Endothelial cell of umbilical vein (primary cell): ENCODE measurements at regions not wholly inside any gene's neighbourhood (a gene's known extent, or its start where the extent isn't known, plus 50 kb on each side); places are given as distances from the start of the nearest gene placed in this dataset.
"Not testable (repeated sequence)": the region's sequence is repeated elsewhere in the genome, so short reads cannot be mapped to it uniquely, and the experiment has no call there.

ENCODE experiments used
- EZH2 ChIP-seq: IDR thresholded peaks from 2 replicates; pipeline ENCODE4 v1.6.1; 2012; ENCODE audit warnings: borderline replicate concordance, low read depth, mild to moderate bottlenecking, moderate library complexity, low read length, inconsistent platforms; ENCODE audit not compliant: severe bottlenecking
- FOS ChIP-seq: IDR thresholded peaks from 2 replicates; pipeline ENCODE4 v1.6.1; 2011; ENCODE audit warnings: mild to moderate bottlenecking, low read length, moderate library complexity, borderline replicate concordance; ENCODE audit not compliant: insufficient read depth
- GATA2 ChIP-seq: IDR thresholded peaks from 2 replicates; pipeline ENCODE4 v1.7.0; 2011; ENCODE audit warnings: low read depth, mild to moderate bottlenecking, moderate library complexity, mixed read lengths, low read length; ENCODE audit not compliant: insufficient read length, insufficient read depth
- JUN ChIP-seq: IDR thresholded peaks from 2 replicates; pipeline ENCODE4 v1.6.1; 2011; ENCODE audit warnings: borderline replicate concordance, low read depth; ENCODE audit not compliant: insufficient read length, insufficient read depth
- MYC ChIP-seq: IDR thresholded peaks from one replicate; pipeline ENCODE4 v1.6.1; 2011; ENCODE audit warnings: mild to moderate bottlenecking, low read depth, low read length
- POLR2A ChIP-seq: IDR thresholded peaks from 2 replicates; pipeline ENCODE4 v1.6.1; 2012; ENCODE audit warnings: low read depth, mild to moderate bottlenecking, control low read depth, low read length
- POLR2AphosphoS5 ChIP-seq: IDR thresholded peaks from 2 replicates; pipeline ENCODE4 v1.6.1; 2012; ENCODE audit warnings: low read depth, mild to moderate bottlenecking, control low read depth, low read length, moderate library complexity; ENCODE audit not compliant: insufficient read depth
- TF ChIP-seq, protein P1 (sequence below), 2 donors: IDR thresholded peaks; 1 replicate in 1 of 2; 2 replicates in 1 of 2; pipeline ENCODE4 v1.5.1; 2011; ENCODE audit warnings: low read length in 2 of 2, mild to moderate bottlenecking in 2 of 2, moderate library complexity in 2 of 2, control low read depth in 1 of 2, inconsistent platforms in 1 of 2, low read depth in 1 of 2; ENCODE audit not compliant: insufficient read depth in 1 of 2; ENCODE audit errors: extremely low read depth in 1 of 2
- TF ChIP-seq, protein P2 (sequence below): IDR thresholded peaks from 2 replicates; pipeline ENCODE4 v1.6.1; 2011; ENCODE audit not compliant: insufficient read depth, insufficient read length

DNA sequence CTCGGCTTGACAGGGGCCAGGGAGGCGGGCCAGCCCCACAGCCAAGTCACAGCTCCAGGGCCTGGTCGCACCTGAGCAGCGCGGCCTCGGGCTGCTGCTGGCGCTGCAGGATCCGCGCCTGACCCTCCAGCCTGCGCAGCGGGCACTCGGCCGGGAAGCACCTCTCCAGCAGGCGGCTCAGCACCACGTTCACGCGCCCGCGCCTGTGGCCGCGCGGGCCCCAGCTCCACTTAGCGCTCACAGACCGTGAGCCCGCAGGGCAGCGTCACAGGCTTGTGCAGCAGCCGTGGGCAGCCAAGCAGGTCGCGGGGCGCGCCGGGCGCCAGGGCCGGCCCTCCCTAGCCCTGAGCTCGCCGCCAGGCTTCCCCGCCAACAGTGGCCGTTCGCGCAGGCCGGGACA lies 95.8 kb downstream of the POTEB3 start:
- TF ChIP-seq, protein P1, sequence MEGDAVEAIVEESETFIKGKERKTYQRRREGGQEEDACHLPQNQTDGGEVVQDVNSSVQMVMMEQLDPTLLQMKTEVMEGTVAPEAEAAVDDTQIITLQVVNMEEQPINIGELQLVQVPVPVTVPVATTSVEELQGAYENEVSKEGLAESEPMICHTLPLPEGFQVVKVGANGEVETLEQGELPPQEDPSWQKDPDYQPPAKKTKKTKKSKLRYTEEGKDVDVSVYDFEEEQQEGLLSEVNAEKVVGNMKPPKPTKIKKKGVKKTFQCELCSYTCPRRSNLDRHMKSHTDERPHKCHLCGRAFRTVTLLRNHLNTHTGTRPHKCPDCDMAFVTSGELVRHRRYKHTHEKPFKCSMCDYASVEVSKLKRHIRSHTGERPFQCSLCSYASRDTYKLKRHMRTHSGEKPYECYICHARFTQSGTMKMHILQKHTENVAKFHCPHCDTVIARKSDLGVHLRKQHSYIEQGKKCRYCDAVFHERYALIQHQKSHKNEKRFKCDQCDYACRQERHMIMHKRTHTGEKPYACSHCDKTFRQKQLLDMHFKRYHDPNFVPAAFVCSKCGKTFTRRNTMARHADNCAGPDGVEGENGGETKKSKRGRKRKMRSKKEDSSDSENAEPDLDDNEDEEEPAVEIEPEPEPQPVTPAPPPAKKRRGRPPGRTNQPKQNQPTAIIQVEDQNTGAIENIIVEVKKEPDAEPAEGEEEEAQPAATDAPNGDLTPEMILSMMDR (IDR thresholded peaks at IDR 0.05; ENCODE audit: extremely low read depth in 1 of 2, insufficient read depth in 1 of 2, low read depth in 1 of 2, low read length in 2 of 2), result not testable (repeated sequence)
- TF ChIP-seq GATA2, EZH2, POLR2A, FOS, POLR2AphosphoS5, JUN, MYC: not testable (repeated sequence)
- TF ChIP-seq, protein P2, sequence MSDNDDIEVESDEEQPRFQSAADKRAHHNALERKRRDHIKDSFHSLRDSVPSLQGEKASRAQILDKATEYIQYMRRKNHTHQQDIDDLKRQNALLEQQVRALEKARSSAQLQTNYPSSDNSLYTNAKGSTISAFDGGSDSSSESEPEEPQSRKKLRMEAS, result not testable (repeated sequence)
